Transverse colon (tissue), 4 donors: ENCODE measurements at regions not wholly inside any gene's neighbourhood (a gene's known extent, or its start where the extent isn't known, plus 50 kb on each side); places are given as distances from the start of the nearest gene placed in this dataset.

Experiments used
- DNase-seq: peaks from one replicate; pipeline ENCODE4 v3.0.0-alpha.2; 2019
- H3K27ac ChIP-seq, 4 donors: fragments of 200-600 bp; sonication (generic); 2 replicates each; pipeline ENCODE4 v1.5.1; 2016 to 2018; ENCODE audit warnings: inconsistent platforms in 4 of 4
- H3K27me3 ChIP-seq: fragments of 200-600 bp; sonication (generic); 2 replicates; pipeline ENCODE4 v1.5.1; 2017; ENCODE audit warnings: inconsistent platforms
- H3K36me3 ChIP-seq, 4 donors: fragments of 200-600 bp; sonication (generic); 2 replicates each; pipeline ENCODE4 v1.5.1; 2017 to 2019; ENCODE audit warnings: inconsistent platforms in 4 of 4
- H3K4me1 ChIP-seq, 4 donors: fragments of 200-600 bp; sonication (generic); 2 replicates each; pipeline ENCODE4 v1.5.1; 2017 to 2020; ENCODE audit warnings: inconsistent platforms in 4 of 4
- H3K4me3 ChIP-seq, 4 donors: fragments of 200-600 bp; sonication (generic); 1 replicate in 1 of 4; 2 replicates in 3 of 4; pipeline versions ENCODE4 v1.5.1 to v1.6.1; 2017 to 2019; ENCODE audit warnings: inconsistent platforms in 4 of 4
- H3K9me3 ChIP-seq, 2 donors: fragments of 200-600 bp; sonication (generic); 2 replicates each; pipeline ENCODE4 v1.5.1; 2017 to 2019; ENCODE audit warnings: inconsistent platforms in 2 of 2
- EP300 ChIP-seq: sonication (generic); formaldehyde crosslinking; IDR thresholded peaks from one replicate; pipeline ENCODE4 v1.6.1; 2017; ENCODE audit warnings: antibody characterized with exemption, low read depth
- POLR2A ChIP-seq: fragments of 450-650 bp; IDR thresholded peaks from one replicate; pipeline ENCODE4 v1.6.1; 2016; ENCODE audit warnings: antibody characterized with exemption, mild to moderate bottlenecking, moderate library complexity
- POLR2AphosphoS5 ChIP-seq, 3 donors: sonication (generic); formaldehyde crosslinking; IDR thresholded peaks; one replicate each; pipeline ENCODE4 v1.6.1; 2016; ENCODE audit warnings: antibody characterized with exemption in 3 of 3
- WGBS, 2 donors: methylation state at CpG; one replicate each; pipeline ENCODE4 v1.1.5; 2018; ENCODE audit warnings: low coverage in 1 of 2; 5-methylcytosine and 5-hydroxymethylcytosine counted together
- in situ Hi-C, 4 donors: fragments of 200-750 bp; cut with MboI; loops; one replicate each; pipeline versions ENCODE4 v1.15.0 to v1.15.1; 2017; ENCODE audit warnings: low sequenced_read_pairs in 3 of 4, low pct_ligation_motif_present in 1 of 4, low pct_unique_long_range_greater_than_20kb in 1 of 4
- intact Hi-C: fragments of 100-400 bp; cut with DNase I; formaldehyde crosslinking; loops from one replicate; pipeline ENCODE4 v1.15.1; 2023; ENCODE audit warnings: low total_unique reads
- TF ChIP-seq, protein P1 (sequence below), 5 experiments: fragments of 200-600 bp in 3 of 5; fragments of 450-650 bp in 2 of 5; sonication (generic) in 3 of 5; IDR thresholded peaks; 1 replicate in 2 of 5; 2 replicates in 3 of 5; pipeline ENCODE4 v1.5.1; 2016 to 2017; ENCODE audit warnings: antibody characterized with exemption in 5 of 5, inconsistent platforms in 3 of 5, mild to moderate bottlenecking in 2 of 5, moderate library complexity in 1 of 5

DNA sequence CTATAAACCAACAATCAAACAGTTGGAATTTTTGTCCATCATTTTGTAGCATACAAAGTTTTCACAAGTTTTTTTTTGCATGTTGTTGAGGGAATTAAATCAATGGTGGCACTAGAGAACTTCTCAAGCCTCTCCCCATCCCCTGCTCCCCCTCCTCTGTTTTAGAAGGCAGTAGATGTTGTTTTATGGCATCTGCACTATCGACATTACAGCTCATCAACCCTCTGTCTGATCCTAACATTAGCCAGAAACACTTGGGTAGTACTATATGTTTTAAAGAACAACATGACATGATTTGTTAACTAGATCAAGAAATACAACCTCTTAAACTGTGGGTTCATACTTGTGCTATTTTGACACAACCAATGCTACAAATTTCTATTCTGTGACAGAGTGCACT is 306.5 kb upstream of the NR5A2 start:
- no peaks in the 10 kb centered on the region for H3K9me3 ChIP-seq
- no peak overlapping the region for H3K27ac ChIP-seq
- intact Hi-C loops (no loop called here), in situ Hi-C loops (no loop called here)
- no peak overlapping the region for H3K4me3 ChIP-seq
- H3K36me3 ChIP-seq, result no peaks in the 10 kb centered on the region
- WGBS, 2 donors, result 33 to 43% methylated on average over 1 of the region's 1 CpG
- H3K4me1 ChIP-seq, result no peaks in the 10 kb centered on the region
- no peak for TF ChIP-seq POLR2A
- no peak for TF ChIP-seq EP300
- TF ChIP-seq, protein P1, sequence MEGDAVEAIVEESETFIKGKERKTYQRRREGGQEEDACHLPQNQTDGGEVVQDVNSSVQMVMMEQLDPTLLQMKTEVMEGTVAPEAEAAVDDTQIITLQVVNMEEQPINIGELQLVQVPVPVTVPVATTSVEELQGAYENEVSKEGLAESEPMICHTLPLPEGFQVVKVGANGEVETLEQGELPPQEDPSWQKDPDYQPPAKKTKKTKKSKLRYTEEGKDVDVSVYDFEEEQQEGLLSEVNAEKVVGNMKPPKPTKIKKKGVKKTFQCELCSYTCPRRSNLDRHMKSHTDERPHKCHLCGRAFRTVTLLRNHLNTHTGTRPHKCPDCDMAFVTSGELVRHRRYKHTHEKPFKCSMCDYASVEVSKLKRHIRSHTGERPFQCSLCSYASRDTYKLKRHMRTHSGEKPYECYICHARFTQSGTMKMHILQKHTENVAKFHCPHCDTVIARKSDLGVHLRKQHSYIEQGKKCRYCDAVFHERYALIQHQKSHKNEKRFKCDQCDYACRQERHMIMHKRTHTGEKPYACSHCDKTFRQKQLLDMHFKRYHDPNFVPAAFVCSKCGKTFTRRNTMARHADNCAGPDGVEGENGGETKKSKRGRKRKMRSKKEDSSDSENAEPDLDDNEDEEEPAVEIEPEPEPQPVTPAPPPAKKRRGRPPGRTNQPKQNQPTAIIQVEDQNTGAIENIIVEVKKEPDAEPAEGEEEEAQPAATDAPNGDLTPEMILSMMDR (IDR thresholded peaks at IDR 0.05), result no peak
- no peak for TF ChIP-seq POLR2AphosphoS5 (IDR thresholded peaks at IDR 0.05)
- H3K27me3 ChIP-seq, result no peaks in the 10 kb centered on the region
- no peak for DNase-seq

GRCh38 chr1:199723250-199723956 is 304.1 kb upstream of the NR5A2 start:
- Histone ChIP-seq H3K4me3 (no peak overlapping the region), H3K27me3 (no peaks in the 10 kb centered on the region), H3K9me3 (no peaks in the 10 kb centered on the region), H3K36me3 (no peaks in the 10 kb centered on the region), H3K27ac (no peak overlapping the region), H3K4me1 (no peaks in the 10 kb centered on the region)
- TF ChIP-seq, protein P1 (IDR thresholded peaks at IDR 0.05), result no peak
- TF ChIP-seq POLR2A (no peak), EP300 (no peak), POLR2AphosphoS5 (IDR thresholded peaks at IDR 0.05) (no peak)
- intact Hi-C loops (no loop called here), in situ Hi-C loops (no loop called here)
- WGBS, 2 donors, result 71 to 73% methylated on average over 4 of the region's 4 CpGs
- DNase-seq, result no peak

DNA sequence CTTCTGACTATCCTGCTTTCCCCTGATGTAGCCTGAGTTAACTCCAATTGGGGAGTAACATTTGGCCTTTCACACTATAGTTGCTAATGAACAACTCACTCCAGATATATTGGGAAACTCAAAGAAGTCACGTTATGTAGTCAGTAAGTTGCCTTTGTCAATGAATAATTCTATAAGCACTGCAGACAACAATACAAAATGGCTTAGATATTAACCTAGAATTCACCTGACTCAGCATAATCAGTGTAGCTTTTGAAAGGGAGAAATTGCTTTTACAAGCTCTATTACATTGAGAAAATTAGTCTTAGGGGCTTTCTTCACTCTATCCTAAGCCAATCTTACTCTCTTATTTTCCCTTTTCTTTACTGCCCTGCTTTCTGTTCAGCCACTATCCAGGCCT is 303.5 kb upstream of the NR5A2 start:
- in situ Hi-C loops (no loop called here), intact Hi-C loops (no loop called here)
- Histone ChIP-seq H3K4me1 (no peaks in the 10 kb centered on the region), H3K9me3 (no peaks in the 10 kb centered on the region), H3K27ac (no peak overlapping the region), H3K4me3 (no peak overlapping the region), H3K36me3 (no peaks in the 10 kb centered on the region), H3K27me3 (no peaks in the 10 kb centered on the region)
- no peak for DNase-seq
- WGBS, 2 donors, result 43 to 76% methylated on average over 1 of the region's 1 CpG
- TF ChIP-seq EP300 (no peak), POLR2A (no peak), POLR2AphosphoS5 (IDR thresholded peaks at IDR 0.05) (no peak)
- TF ChIP-seq, protein P1 (IDR thresholded peaks at IDR 0.05), result no peak

GRCh38 chr1:199725002-199725565 is 302.4 kb upstream of the NR5A2 start:
- Histone ChIP-seq H3K4me3 (no peak overlapping the region), H3K27ac (no peak overlapping the region), H3K36me3 (no peaks in the 10 kb centered on the region), H3K9me3 (no peaks in the 10 kb centered on the region), H3K4me1 (no peaks in the 10 kb centered on the region), H3K27me3 (no peaks in the 10 kb centered on the region)
- TF ChIP-seq POLR2AphosphoS5 (IDR thresholded peaks at IDR 0.05) (no peak), EP300 (no peak), POLR2A (no peak)
- TF ChIP-seq, protein P1 (IDR thresholded peaks at IDR 0.05), result no peak
- in situ Hi-C loops, result no loop called here
- no peak for DNase-seq
- intact Hi-C loops, result no loop called here
- 70 to 81% methylated on average over 3 of the region's 3 CpGs for WGBS, 2 donors
